ENCODE measurements at regions not wholly inside any gene's neighbourhood (a gene's known extent, or its start where the extent isn't known, plus 50 kb on each side); places are given as distances from the start of the nearest gene placed in this dataset.

GRCh38 chr18:37709740-37710139, 144.1 kb upstream of the CELF4 start:
- DNase-seq: no peak

- DNase-seq: no peak
These were observed 139.4 kb upstream of the CELF4 start for GRCh38 chr18:37705016-37705415.

- no peak for DNase-seq
These were observed 137.2 kb upstream of the CELF4 start for GRCh38 chr18:37702841-37703240.

GRCh38 chr18:37701967-37702366, 136.4 kb upstream of the CELF4 start:
- DNase-seq: no peak

- no peak for DNase-seq
These were observed 133.0 kb upstream of the CELF4 start for GRCh38 chr18:37698508-37699040.

- no peak for DNase-seq
These were observed 128.9 kb upstream of the CELF4 start for GRCh38 chr18:37694516-37694915.

- no peak for DNase-seq
These were observed 125.6 kb upstream of the CELF4 start for GRCh38 chr18:37691162-37691561.

- DNase-seq: no peak
These were observed 124.2 kb upstream of the CELF4 start for GRCh38 chr18:37689841-37690240.

- no peak for DNase-seq
These were observed 119.0 kb upstream of the CELF4 start for GRCh38 chr18:37684590-37684989.

- no peak for DNase-seq
These were observed 118.6 kb upstream of the CELF4 start for GRCh38 chr18:37684183-37684582.

GRCh38 chr18:37680911-37681310, 115.3 kb upstream of the CELF4 start:
- no peak for DNase-seq

GRCh38 chr18:37676276-37676675, 110.7 kb upstream of the CELF4 start:
- DNase-seq: no peak

GRCh38 chr18:37675699-37676098, 110.1 kb upstream of the CELF4 start:
- DNase-seq: no peak

- no peak for DNase-seq
These were observed 109.0 kb upstream of the CELF4 start for GRCh38 chr18:37674570-37674969.

- no peak for DNase-seq
These were observed 108.1 kb upstream of the CELF4 start for GRCh38 chr18:37673671-37674070.

- no peak for DNase-seq
These were observed 107.5 kb upstream of the CELF4 start for GRCh38 chr18:37672932-37673595.

- DNase-seq: no peak
These were observed 106.4 kb upstream of the CELF4 start for GRCh38 chr18:37672001-37672400.

- DNase-seq: no peak
These were observed 105.9 kb upstream of the CELF4 start for GRCh38 chr18:37671530-37671929.

- no peak for DNase-seq
These were observed 105.5 kb upstream of the CELF4 start for GRCh38 chr18:37671119-37671518.

- no peak for DNase-seq
These were observed 104.5 kb upstream of the CELF4 start for GRCh38 chr18:37669991-37670534.

- no peak for DNase-seq
These were observed 103.6 kb upstream of the CELF4 start for GRCh38 chr18:37668971-37669747.

- no peak for DNase-seq
These were observed 102.2 kb upstream of the CELF4 start for GRCh38 chr18:37667836-37668235.

GRCh38 chr18:37666991-37667390, 101.4 kb upstream of the CELF4 start:
- no peak for DNase-seq

- DNase-seq: no peak
These were observed 100.9 kb upstream of the CELF4 start for GRCh38 chr18:37666451-37666850.
